Gastroesophageal sphincter (tissue), 3 donors: ENCODE measurements at regions not wholly inside any gene's neighbourhood (a gene's known extent, or its start where the extent isn't known, plus 50 kb on each side); places are given as distances from the start of the nearest gene placed in this dataset.

Source experiments
- POLR2A ChIP-seq, 2 donors: fragments of 450-650 bp; IDR thresholded peaks; one replicate each; pipeline ENCODE4 v1.6.1; 2017; ENCODE audit warnings: antibody characterized with exemption in 2 of 2, mild to moderate bottlenecking in 2 of 2, moderate library complexity in 1 of 2
- POLR2AphosphoS5 ChIP-seq: sonication (generic); formaldehyde crosslinking; IDR thresholded peaks from one replicate; pipeline ENCODE4 v1.6.1; 2017; ENCODE audit warnings: antibody characterized with exemption
- TF ChIP-seq, protein P1 (sequence below), 4 experiments: fragments of 200-600 bp in 2 of 4; fragments of 450-650 bp in 2 of 4; sonication (generic) in 1 of 4; IDR thresholded peaks; one replicate each; pipeline ENCODE4 v1.5.1; 2017 to 2019; ENCODE audit warnings: antibody characterized with exemption in 4 of 4, mild to moderate bottlenecking in 2 of 4, moderate library complexity in 2 of 4

DNA sequence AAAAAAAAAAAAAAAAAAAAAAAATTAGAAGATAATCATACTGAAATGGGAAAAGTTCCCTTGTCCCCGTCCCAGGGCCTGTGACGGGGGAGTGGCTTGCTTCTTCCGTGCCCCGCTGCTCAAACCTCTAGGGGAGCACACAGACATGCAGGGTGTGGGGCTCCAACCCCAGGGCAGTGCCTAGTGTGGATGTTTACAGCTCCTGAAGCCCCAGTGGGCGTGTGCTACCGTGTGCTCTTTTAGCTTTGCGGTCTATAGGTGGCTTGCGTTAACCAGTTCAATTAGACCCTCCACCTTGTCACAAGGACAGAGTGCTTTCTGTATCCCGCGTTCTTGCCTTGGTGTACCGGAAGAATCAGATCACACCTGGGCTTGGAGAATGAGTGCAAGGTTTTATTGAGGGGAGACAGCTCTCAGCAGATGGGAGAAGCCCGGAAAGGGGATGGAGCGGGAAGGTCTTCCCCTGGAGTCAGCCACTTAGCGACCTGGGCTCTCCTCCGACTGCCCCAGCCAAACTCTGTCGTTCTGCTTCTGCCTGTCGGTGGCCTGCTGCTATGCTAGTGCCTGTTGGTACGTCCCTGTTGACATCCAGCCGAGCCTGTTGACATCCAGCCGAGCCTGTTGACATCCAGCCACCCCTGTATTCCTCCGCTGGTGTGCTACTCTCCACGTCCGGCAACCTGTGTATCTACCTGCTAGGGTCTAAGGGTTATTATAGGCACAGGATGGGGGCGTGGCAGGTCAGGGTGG, 569.8 kb downstream of the VGLL3 start:
- TF ChIP-seq, protein P1, sequence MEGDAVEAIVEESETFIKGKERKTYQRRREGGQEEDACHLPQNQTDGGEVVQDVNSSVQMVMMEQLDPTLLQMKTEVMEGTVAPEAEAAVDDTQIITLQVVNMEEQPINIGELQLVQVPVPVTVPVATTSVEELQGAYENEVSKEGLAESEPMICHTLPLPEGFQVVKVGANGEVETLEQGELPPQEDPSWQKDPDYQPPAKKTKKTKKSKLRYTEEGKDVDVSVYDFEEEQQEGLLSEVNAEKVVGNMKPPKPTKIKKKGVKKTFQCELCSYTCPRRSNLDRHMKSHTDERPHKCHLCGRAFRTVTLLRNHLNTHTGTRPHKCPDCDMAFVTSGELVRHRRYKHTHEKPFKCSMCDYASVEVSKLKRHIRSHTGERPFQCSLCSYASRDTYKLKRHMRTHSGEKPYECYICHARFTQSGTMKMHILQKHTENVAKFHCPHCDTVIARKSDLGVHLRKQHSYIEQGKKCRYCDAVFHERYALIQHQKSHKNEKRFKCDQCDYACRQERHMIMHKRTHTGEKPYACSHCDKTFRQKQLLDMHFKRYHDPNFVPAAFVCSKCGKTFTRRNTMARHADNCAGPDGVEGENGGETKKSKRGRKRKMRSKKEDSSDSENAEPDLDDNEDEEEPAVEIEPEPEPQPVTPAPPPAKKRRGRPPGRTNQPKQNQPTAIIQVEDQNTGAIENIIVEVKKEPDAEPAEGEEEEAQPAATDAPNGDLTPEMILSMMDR (IDR thresholded peaks at IDR 0.05): no peak
- TF ChIP-seq POLR2AphosphoS5 (no peak), POLR2A (IDR thresholded peaks at IDR 0.05) (no peak)
